ENCODE measurements at regions not wholly inside any gene's neighbourhood (a gene's known extent, or its start where the extent isn't known, plus 50 kb on each side); places are given as distances from the start of the nearest gene placed in this dataset.

- no peak for ATAC-seq (ENCODE audit: insufficient read depth, low read depth)
- Histone ChIP-seq H3K79me2 (ENCODE audit: insufficient read depth, low read length) (no peaks in the 10 kb centered on the region), H3K4me3 (ENCODE audit: low read depth in 1 of 2, low read length in 2 of 2) (no peak overlapping the region), H3K9me3 (ENCODE audit: insufficient read depth, low read length, severe bottlenecking) (no peaks in the 10 kb centered on the region), H4K20me1 (ENCODE audit: insufficient read depth, low read length) (no peaks in the 10 kb centered on the region), H3K36me3 (ENCODE audit: insufficient read depth, low read length) (no peaks in the 10 kb centered on the region), H3K4me2 (ENCODE audit: insufficient read depth, low read length) (no peak overlapping the region), H2AFZ (ENCODE audit: low read depth, low read length) (no peak overlapping the region), H3K9ac (ENCODE audit: low read depth, low read length) (no peak overlapping the region), H3K27me3 (ENCODE audit: insufficient read depth, low read length, poor library complexity) (no peaks in the 10 kb centered on the region), H3K27ac (ENCODE audit: low read length) (no peak overlapping the region), H3K4me1 (ENCODE audit: insufficient read depth, low read length) (no peaks in the 10 kb centered on the region)
- DNase-seq = no peak
- TF ChIP-seq CTCF (IDR thresholded peaks at IDR 0.05; ENCODE audit: borderline replicate concordance, extremely low read depth, low read length, poor library complexity, severe bottlenecking) (no peak), EZH2 (IDR thresholded peaks at IDR 0.05; ENCODE audit: borderline replicate concordance, low read depth, low read length, severe bottlenecking) (no peak)
Measured at GRCh38 chr9:106052735-106053134, 358.4 kb downstream of the TMEM38B start.

DNA sequence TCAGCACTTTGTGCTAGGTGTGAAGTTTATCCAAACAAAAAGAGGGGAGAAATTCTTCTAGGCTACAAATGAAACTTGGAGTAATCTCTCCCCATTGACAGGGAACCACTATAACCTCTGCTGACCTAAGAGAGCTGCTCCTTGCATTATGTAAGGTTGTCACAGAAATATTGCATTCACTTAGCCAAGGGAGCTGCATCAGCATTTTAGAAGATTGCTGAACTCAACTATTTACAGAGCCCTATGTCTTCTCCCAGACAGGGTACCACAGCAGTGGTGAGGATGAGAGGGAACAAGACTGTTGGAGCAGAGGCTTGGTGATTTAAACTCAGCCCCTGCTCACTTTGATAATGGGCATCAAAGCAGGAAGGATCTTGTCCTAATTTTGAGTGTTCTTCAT is 362.0 kb downstream of the TMEM38B start:
- TF ChIP-seq EZH2 (IDR thresholded peaks at IDR 0.05; ENCODE audit: borderline replicate concordance, low read depth, low read length, severe bottlenecking) (no peak), CTCF (IDR thresholded peaks at IDR 0.05; ENCODE audit: borderline replicate concordance, extremely low read depth, low read length, poor library complexity, severe bottlenecking) (no peak)

DNA sequence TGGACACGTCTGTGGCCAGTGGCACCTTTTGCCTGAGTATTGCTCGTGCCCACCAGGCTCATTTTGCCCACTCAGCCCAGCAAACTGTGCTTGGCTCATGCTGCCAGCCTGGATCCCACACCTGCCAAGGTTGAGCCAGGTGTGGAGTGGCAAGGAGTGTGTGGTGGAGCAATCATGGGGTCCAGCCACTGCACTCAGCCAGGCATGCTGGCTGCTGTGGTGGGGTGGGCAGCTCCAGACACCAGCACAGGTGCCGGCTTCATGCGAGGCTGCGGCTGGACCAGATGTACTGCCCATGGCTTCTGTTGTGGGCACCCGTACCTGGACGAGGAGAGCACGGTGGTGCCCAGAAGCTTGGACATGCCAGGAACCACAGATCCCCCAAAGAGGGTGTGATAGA is 364.1 kb downstream of the TMEM38B start:
- Histone ChIP-seq H3K4me3 (ENCODE audit: low read depth in 1 of 2, low read length in 2 of 2) (no peak overlapping the region), H3K4me2 (ENCODE audit: insufficient read depth, low read length) (no peak overlapping the region), H3K36me3 (ENCODE audit: insufficient read depth, low read length) (no peaks in the 10 kb centered on the region), H3K79me2 (ENCODE audit: insufficient read depth, low read length) (no peaks in the 10 kb centered on the region), H2AFZ (ENCODE audit: low read depth, low read length) (no peak overlapping the region), H3K4me1 (ENCODE audit: insufficient read depth, low read length) (no peaks in the 10 kb centered on the region), H3K9me3 (ENCODE audit: insufficient read depth, low read length, severe bottlenecking) (no peaks in the 10 kb centered on the region), H3K27ac (ENCODE audit: low read length) (no peak overlapping the region), H3K9ac (ENCODE audit: low read depth, low read length) (no peak overlapping the region), H3K27me3 (ENCODE audit: insufficient read depth, low read length, poor library complexity) (no peaks in the 10 kb centered on the region), H4K20me1 (ENCODE audit: insufficient read depth, low read length) (no peaks in the 10 kb centered on the region)
- TF ChIP-seq CTCF (IDR thresholded peaks at IDR 0.05; ENCODE audit: borderline replicate concordance, extremely low read depth, low read length, poor library complexity, severe bottlenecking) (no peak), EZH2 (IDR thresholded peaks at IDR 0.05; ENCODE audit: borderline replicate concordance, low read depth, low read length, severe bottlenecking) (no peak)
- no peak for DNase-seq
- ATAC-seq (ENCODE audit: insufficient read depth, low read depth) = no peak

More for the DNA sequence above, 362.0 kb downstream of the TMEM38B start:
- Histone ChIP-seq H2AFZ (ENCODE audit: low read depth, low read length) (no peak overlapping the region), H3K36me3 (ENCODE audit: insufficient read depth, low read length) (no peaks in the 10 kb centered on the region), H3K27me3 (ENCODE audit: insufficient read depth, low read length, poor library complexity) (no peaks in the 10 kb centered on the region), H3K9ac (ENCODE audit: low read depth, low read length) (no peak overlapping the region), H3K9me3 (ENCODE audit: insufficient read depth, low read length, severe bottlenecking) (no peaks in the 10 kb centered on the region), H4K20me1 (ENCODE audit: insufficient read depth, low read length) (no peaks in the 10 kb centered on the region), H3K4me1 (ENCODE audit: insufficient read depth, low read length) (no peaks in the 10 kb centered on the region), H3K27ac (ENCODE audit: low read length) (no peak overlapping the region), H3K4me3 (ENCODE audit: low read depth in 1 of 2, low read length in 2 of 2) (no peak overlapping the region), H3K4me2 (ENCODE audit: insufficient read depth, low read length) (no peak overlapping the region), H3K79me2 (ENCODE audit: insufficient read depth, low read length) (no peaks in the 10 kb centered on the region)
- ATAC-seq (ENCODE audit: insufficient read depth, low read depth) (no peak), DNase-seq (no peak)

- no peak overlapping the region for H3K4me2 ChIP-seq (ENCODE audit: insufficient read depth, low read length)
- H3K9me3 ChIP-seq (ENCODE audit: insufficient read depth, low read length, severe bottlenecking) = no peaks in the 10 kb centered on the region
- ATAC-seq (ENCODE audit: insufficient read depth, low read depth) (no peak), DNase-seq (no peak)
- H3K27ac ChIP-seq (ENCODE audit: low read length) = no peak overlapping the region
- TF ChIP-seq EZH2 (IDR thresholded peaks at IDR 0.05; ENCODE audit: borderline replicate concordance, low read depth, low read length, severe bottlenecking) = no peak
- no peak for TF ChIP-seq CTCF (IDR thresholded peaks at IDR 0.05; ENCODE audit: borderline replicate concordance, extremely low read depth, low read length, poor library complexity, severe bottlenecking)
- no peak overlapping the region for H3K9ac ChIP-seq (ENCODE audit: low read depth, low read length)
- no peaks in the 10 kb centered on the region for H3K27me3 ChIP-seq (ENCODE audit: insufficient read depth, low read length, poor library complexity)
- H3K4me1 ChIP-seq (ENCODE audit: insufficient read depth, low read length) = no peaks in the 10 kb centered on the region
- no peaks in the 10 kb centered on the region for H3K36me3 ChIP-seq (ENCODE audit: insufficient read depth, low read length)
- no peaks in the 10 kb centered on the region for H3K79me2 ChIP-seq (ENCODE audit: insufficient read depth, low read length)
- H3K4me3 ChIP-seq (ENCODE audit: low read depth in 1 of 2, low read length in 2 of 2) = no peak overlapping the region
- no peaks in the 10 kb centered on the region for H4K20me1 ChIP-seq (ENCODE audit: insufficient read depth, low read length)
- H2AFZ ChIP-seq (ENCODE audit: low read depth, low read length) = no peak overlapping the region
Measured at GRCh38 chr9:106059886-106060285, 365.5 kb downstream of the TMEM38B start.

All from DND-41 (cell line).